ENCODE measurements at regions not wholly inside any gene's neighbourhood (a gene's known extent, or its start where the extent isn't known, plus 50 kb on each side); places are given as distances from the start of the nearest gene placed in this dataset.

- no peaks in the 10 kb centered on the region for H3K36me3 ChIP-seq (replicated peaks; ENCODE audit: low read depth, low read length)
- H2AFZ ChIP-seq (ENCODE audit: low read depth, low read length) = no peak overlapping the region
- no peaks in the 10 kb centered on the region for H3K79me2 ChIP-seq (ENCODE audit: low read length)
- no peak for TF ChIP-seq CTCF (IDR thresholded peaks at IDR 0.05; ENCODE audit: low read depth, low read length)
- TF ChIP-seq EZH2phosphoT487 (IDR thresholded peaks at IDR 0.05; ENCODE audit: low read depth) = no peak
- no peak overlapping the region for H3K9ac ChIP-seq (ENCODE audit: low read length)
- H4K20me1 ChIP-seq (ENCODE audit: insufficient read depth, low read length) = no peaks in the 10 kb centered on the region
- H3K4me1 ChIP-seq (ENCODE audit: low read length) = no peaks in the 10 kb centered on the region
- H3K27ac ChIP-seq (ENCODE audit: low read length) = no peak overlapping the region
- H3K27me3 ChIP-seq (ENCODE audit: low read depth, low read length) = peaks cover 3% of the 10 kb centered on the region; the same call in 1 of the 2 replicates
- H3K4me2 ChIP-seq (ENCODE audit: low read length) = no peak overlapping the region
- H3K4me3 ChIP-seq (ENCODE audit: low read length) = no peak overlapping the region
- H3K9me3 ChIP-seq (ENCODE audit: insufficient read depth, low read length) = no peaks in the 10 kb centered on the region
These were observed 51.5 kb upstream of the UBE2E1 start for GRCh38 chr3:23754215-23754614.
